HepG2 (cell line): ENCODE measurements at regions not wholly inside any gene's neighbourhood (a gene's known extent, or its start where the extent isn't known, plus 50 kb on each side); places are given as distances from the start of the nearest gene placed in this dataset.

Experiments used
- ARNT ChIP-seq: fragments of 450-650 bp; IDR thresholded peaks from 2 replicates; pipeline ENCODE4 v1.6.1; 2017
- ATF1 ChIP-seq: IDR thresholded peaks from 2 replicates; pipeline ENCODE4 v1.6.1; 2016; ENCODE audit warnings: mild to moderate bottlenecking, control low read depth
- CBX5 ChIP-seq: sonication (generic); formaldehyde crosslinking; IDR thresholded peaks from 2 replicates; pipeline ENCODE4 v1.4.0; 2020; ENCODE audit warnings: missing genetic modification reagents, borderline replicate concordance
- CHD4 ChIP-seq: fragments of 200-600 bp; sonication (generic); IDR thresholded peaks from 2 replicates; pipeline ENCODE4 v1.7.0; 2017; ENCODE audit warnings: mild to moderate bottlenecking, low read length, borderline replicate concordance
- POLR2A ChIP-seq, 2 experiments: IDR thresholded peaks; 2 replicates each; pipeline ENCODE4 v1.6.1; 2011; ENCODE audit warnings: low read depth in 2 of 2, low read length in 2 of 2, mild to moderate bottlenecking in 1 of 2, moderate library complexity in 1 of 2; ENCODE audit not compliant: insufficient read depth in 1 of 2
- ZNF138 ChIP-seq: sonication (generic); formaldehyde crosslinking; IDR thresholded peaks from 2 replicates; pipeline ENCODE4 v1.5.0; 2020; ENCODE audit warnings: mild to moderate bottlenecking, low read depth, missing genetic modification reagents
- TF ChIP-seq, protein P1 (sequence below): sonication (generic); formaldehyde crosslinking; IDR thresholded peaks from 2 replicates; pipeline ENCODE4 v1.5.0; 2020; ENCODE audit warnings: missing genetic modification reagents
- TF ChIP-seq, protein P2 (sequence below): IDR thresholded peaks from 2 replicates; pipeline ENCODE4 v1.6.1; 2012; ENCODE audit warnings: inconsistent platforms

DNA sequence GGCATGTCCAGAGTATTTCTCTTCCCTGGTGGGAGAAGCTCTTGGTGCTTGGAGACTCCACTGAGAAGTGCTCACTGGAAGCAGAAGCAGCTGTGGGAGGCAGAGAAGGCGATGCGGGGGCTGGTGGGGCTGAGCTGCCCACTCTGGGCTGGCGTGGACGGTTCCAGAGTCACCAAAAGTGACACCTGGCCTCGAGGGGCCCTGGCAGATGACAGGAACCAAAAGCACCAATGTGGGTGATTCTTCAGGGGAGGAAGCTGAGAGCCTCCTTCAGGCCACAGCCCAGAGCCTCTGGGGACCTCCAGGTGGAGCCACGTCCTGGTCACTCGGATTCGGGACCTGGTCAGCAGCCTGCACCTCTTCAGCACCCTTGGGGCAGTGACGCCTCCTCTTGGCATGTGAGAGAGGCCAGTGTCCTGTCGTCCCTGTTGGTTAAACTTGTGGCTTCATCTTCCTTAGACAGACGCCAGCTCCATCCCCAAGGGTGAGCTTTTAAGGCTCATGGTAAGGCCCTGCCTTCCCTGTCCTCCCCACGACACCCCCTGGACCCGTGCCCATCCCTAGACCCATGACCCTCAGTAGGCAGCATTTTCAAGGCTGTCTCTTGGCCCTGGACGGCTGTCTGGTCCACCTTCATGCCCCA lies 78.7 kb upstream of the IRX4 start:
- TF ChIP-seq ARNT (no peak), POLR2A (IDR thresholded peaks at IDR 0.05; ENCODE audit: insufficient read depth in 1 of 2, low read depth in 2 of 2, low read length in 2 of 2) (no peak), ZNF138 (CRISPR knock-in tag) (no peak), ATF1 (CRISPR knock-in tag) (no peak), CHD4 (no peak), CBX5 (CRISPR knock-in tag) (no peak)
- TF ChIP-seq, protein P1, sequence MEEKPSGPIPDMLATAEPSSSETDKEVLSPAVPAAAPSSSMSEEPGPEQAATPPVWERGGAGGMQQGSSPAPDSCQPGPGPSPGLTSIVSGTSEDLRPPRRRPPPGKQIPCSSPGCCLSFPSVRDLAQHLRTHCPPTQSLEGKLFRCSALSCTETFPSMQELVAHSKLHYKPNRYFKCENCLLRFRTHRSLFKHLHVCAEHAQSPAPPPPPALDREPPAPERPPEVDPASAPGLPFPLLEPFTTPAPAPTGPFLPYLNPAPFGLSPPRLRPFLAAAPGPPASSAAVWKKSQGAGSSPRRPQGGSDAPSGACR (CRISPR knock-in tag): no peak
- TF ChIP-seq, protein P2, sequence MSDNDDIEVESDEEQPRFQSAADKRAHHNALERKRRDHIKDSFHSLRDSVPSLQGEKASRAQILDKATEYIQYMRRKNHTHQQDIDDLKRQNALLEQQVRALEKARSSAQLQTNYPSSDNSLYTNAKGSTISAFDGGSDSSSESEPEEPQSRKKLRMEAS: no peak
